ENCODE measurements at regions not wholly inside any gene's neighbourhood (a gene's known extent, or its start where the extent isn't known, plus 50 kb on each side); places are given as distances from the start of the nearest gene placed in this dataset.

DNA sequence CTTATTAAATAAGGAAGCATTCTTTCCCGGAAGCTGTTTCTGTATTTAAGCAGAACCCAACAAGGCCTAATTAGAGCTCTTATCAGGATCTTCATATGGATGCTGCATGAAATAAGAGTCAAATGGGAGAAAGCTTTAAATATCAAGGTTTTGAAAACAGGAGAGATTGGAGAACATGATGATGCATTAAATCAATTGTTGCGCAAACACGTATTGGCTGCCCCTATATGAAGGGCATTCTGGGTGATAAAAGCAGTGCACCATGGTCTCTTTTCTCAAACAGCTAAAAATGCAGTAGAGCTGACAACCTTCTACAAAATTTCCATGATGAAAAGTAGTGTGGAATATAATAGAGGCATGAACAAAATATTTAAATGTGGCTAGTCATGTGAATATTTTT is 98.9 kb downstream of the TBXT start (continued):
- TF ChIP-seq ZNF692 (tag by site-specific recombination; IDR thresholded peaks at IDR 0.05) = no peak

DNA sequence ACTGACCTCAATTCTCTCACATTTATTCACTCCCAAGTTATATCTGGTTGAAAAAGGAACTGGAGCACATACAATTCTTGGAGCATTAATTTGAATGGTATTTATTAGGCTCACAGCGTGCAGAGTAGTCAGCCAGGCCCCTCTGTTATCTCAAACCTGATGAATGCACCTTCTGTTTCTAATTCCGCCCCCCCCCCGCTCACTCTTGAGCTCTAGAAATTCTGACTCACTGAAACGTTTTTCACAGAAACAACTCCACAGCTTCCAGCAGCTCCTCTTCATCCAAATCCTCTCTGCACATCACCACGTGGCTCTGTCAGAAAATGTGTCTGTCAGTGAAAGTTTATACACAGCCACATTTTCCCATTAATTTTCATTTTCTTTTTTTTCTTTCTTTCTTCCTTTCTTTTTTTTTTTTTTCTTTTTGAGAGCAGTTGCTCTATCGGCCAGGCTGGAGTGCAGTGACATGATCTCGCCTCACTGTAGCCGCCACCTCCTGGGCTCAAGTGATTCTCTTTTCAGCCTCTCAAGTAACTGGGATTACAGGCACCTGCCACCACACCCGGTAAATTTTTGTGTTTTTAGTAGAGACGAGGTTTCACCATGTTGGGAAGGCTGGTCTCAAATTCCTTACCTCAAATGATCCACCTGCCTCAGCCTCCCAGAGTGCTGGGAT is 109.4 kb downstream of the TBXT start:
- H3K9me3 ChIP-seq (ENCODE audit: control insufficient read depth, insufficient read depth, low read depth, low read length) = no peaks in the 10 kb centered on the region
- ChIA-PET CTCF (interaction anchor here (0.6 to 0.7 kb wide), 4 partner anchors 11 to 252 kb away, joined by 3 to 5 read pairs (median 4); no protein-coding TSS in a partner anchor), POLR2A (interaction anchor here (0.7 kb wide), 1 partner anchor 17 kb away, joined by 3 read pairs; no protein-coding TSS in a partner anchor)
- H3K4me1 ChIP-seq (ENCODE audit: control insufficient read depth, insufficient read depth, low read length) = no peaks in the 10 kb centered on the region
- TF ChIP-seq ZNF529 (tag by site-specific recombination; IDR thresholded peaks at IDR 0.05; ENCODE audit: insufficient replicate concordance) = no peak
- peak; percentile 60 for TF ChIP-seq PRDM1 (tag by site-specific recombination; IDR thresholded peaks at IDR 0.05)
- no peak overlapping the region for H3K27ac ChIP-seq (ENCODE audit: extremely low read depth, low read depth, low read length)
- H3K36me3 ChIP-seq (ENCODE audit: control insufficient read depth in 2 of 2, insufficient read depth in 1 of 2, low read length in 2 of 2) = no peaks in the 10 kb centered on the region
- H3K4me3 ChIP-seq (ENCODE audit: low read depth, low read length) = no peak overlapping the region

- no peak for TF ChIP-seq ZBTB49 (tag by site-specific recombination; IDR thresholded peaks at IDR 0.05; ENCODE audit: low read depth)
- TF ChIP-seq ZBTB48 (tag by site-specific recombination; IDR thresholded peaks at IDR 0.05) = no peak
- no peak for TF ChIP-seq ZNF704 (tag by site-specific recombination; IDR thresholded peaks at IDR 0.05)
- no peak for TF ChIP-seq GLI2 (tag by site-specific recombination; IDR thresholded peaks at IDR 0.05; ENCODE audit: borderline replicate concordance, low read depth)
- no peak for TF ChIP-seq ZNF785 (tag by site-specific recombination; IDR thresholded peaks at IDR 0.05)
- TF ChIP-seq ZNF433 (tag by site-specific recombination; IDR thresholded peaks at IDR 0.05; ENCODE audit: low read depth) = no peak
- no peaks in the 10 kb centered on the region for H3K9me3 ChIP-seq (ENCODE audit: control insufficient read depth, insufficient read depth, low read depth, low read length)
- no peaks in the 10 kb centered on the region for H3K36me3 ChIP-seq (ENCODE audit: control insufficient read depth in 2 of 2, insufficient read depth in 1 of 2, low read length in 2 of 2)
- no peaks in the 10 kb centered on the region for H3K4me1 ChIP-seq (ENCODE audit: control insufficient read depth, insufficient read depth, low read length)
- H3K4me3 ChIP-seq (ENCODE audit: low read depth, low read length) = no peak overlapping the region
- ChIA-PET CTCF (interaction anchor here (0.6 to 1.1 kb wide), 3 partner anchors 11 to 251 kb away, joined by 3 read pairs; no protein-coding TSS in a partner anchor), POLR2A (no interaction called here)
- H3K27ac ChIP-seq (ENCODE audit: extremely low read depth, low read depth, low read length) = no peak overlapping the region
Observed at GRCh38 chr6:166057431-166057830, 110.2 kb downstream of the TBXT start.

DNA sequence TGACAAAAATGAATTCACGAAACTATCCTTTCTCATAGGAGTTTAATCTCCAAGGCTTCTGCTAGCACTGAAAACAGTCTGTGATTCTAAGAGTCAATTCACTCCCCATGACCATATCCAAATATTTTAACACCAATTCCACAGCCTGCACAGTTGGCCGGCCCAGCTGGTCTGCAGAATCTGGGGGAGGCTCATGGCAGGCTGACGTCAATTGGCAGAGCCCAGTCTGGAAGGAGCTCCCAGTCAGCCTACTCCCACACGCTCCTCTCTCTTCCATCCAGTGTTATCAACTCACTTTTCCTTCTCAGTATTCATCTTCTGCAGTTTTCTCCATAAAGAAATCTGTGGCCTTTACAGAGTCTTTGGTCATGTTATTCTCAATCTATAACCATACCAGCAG is 111.0 kb downstream of the TBXT start:
- no peaks in the 10 kb centered on the region for H3K36me3 ChIP-seq (ENCODE audit: control insufficient read depth in 2 of 2, insufficient read depth in 1 of 2, low read length in 2 of 2)
- H3K4me1 ChIP-seq (ENCODE audit: control insufficient read depth, insufficient read depth, low read length) = no peaks in the 10 kb centered on the region
- no peak overlapping the region for H3K27ac ChIP-seq (ENCODE audit: extremely low read depth, low read depth, low read length)
- no peaks in the 10 kb centered on the region for H3K9me3 ChIP-seq (ENCODE audit: control insufficient read depth, insufficient read depth, low read depth, low read length)
- CTCF ChIA-PET = interaction anchor here (1.1 kb wide), 1 partner anchor 103 kb away, joined by 3 read pairs; no protein-coding TSS in a partner anchor
- no peak overlapping the region for H3K4me3 ChIP-seq (ENCODE audit: low read depth, low read length)
- POLR2A ChIA-PET = no interaction called here
- TF ChIP-seq ZNF239 (tag by site-specific recombination; IDR thresholded peaks at IDR 0.05) = no peak
- TF ChIP-seq ZNF248 (tag by site-specific recombination; IDR thresholded peaks at IDR 0.05) = no peak
- TF ChIP-seq, protein P1, sequence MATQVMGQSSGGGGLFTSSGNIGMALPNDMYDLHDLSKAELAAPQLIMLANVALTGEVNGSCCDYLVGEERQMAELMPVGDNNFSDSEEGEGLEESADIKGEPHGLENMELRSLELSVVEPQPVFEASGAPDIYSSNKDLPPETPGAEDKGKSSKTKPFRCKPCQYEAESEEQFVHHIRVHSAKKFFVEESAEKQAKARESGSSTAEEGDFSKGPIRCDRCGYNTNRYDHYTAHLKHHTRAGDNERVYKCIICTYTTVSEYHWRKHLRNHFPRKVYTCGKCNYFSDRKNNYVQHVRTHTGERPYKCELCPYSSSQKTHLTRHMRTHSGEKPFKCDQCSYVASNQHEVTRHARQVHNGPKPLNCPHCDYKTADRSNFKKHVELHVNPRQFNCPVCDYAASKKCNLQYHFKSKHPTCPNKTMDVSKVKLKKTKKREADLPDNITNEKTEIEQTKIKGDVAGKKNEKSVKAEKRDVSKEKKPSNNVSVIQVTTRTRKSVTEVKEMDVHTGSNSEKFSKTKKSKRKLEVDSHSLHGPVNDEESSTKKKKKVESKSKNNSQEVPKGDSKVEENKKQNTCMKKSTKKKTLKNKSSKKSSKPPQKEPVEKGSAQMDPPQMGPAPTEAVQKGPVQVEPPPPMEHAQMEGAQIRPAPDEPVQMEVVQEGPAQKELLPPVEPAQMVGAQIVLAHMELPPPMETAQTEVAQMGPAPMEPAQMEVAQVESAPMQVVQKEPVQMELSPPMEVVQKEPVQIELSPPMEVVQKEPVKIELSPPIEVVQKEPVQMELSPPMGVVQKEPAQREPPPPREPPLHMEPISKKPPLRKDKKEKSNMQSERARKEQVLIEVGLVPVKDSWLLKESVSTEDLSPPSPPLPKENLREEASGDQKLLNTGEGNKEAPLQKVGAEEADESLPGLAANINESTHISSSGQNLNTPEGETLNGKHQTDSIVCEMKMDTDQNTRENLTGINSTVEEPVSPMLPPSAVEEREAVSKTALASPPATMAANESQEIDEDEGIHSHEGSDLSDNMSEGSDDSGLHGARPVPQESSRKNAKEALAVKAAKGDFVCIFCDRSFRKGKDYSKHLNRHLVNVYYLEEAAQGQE (tag by site-specific recombination; IDR thresholded peaks at IDR 0.05) = no peak
- no peak for TF ChIP-seq ZNF133 (tag by site-specific recombination; IDR thresholded peaks at IDR 0.05)
- no peak for TF ChIP-seq ZNF776 (tag by site-specific recombination; IDR thresholded peaks at IDR 0.05; ENCODE audit: borderline replicate concordance)
- no peak for TF ChIP-seq ZNF391 (tag by site-specific recombination; IDR thresholded peaks at IDR 0.05; ENCODE audit: borderline replicate concordance, low read depth)
- TF ChIP-seq ZNF558 (tag by site-specific recombination; IDR thresholded peaks at IDR 0.05) = no peak
- TF ChIP-seq ZNF76 (tag by site-specific recombination; IDR thresholded peaks at IDR 0.05; ENCODE audit: borderline replicate concordance, low read depth) = no peak
- no peak for TF ChIP-seq MZF1 (tag by site-specific recombination; IDR thresholded peaks at IDR 0.05; ENCODE audit: borderline replicate concordance)
- no peak for TF ChIP-seq ZEB2 (tag by site-specific recombination; IDR thresholded peaks at IDR 0.05)

Data from HEK293 (cell line).